Activated B cell treated with CpG ODN at 0.5 μM for 24 hours (primary cell): ENCODE measurements at regions not wholly inside any gene's neighbourhood (a gene's known extent, or its start where the extent isn't known, plus 50 kb on each side); places are given as distances from the start of the nearest gene placed in this dataset.

Source experiments
- ATAC-seq: fragments of 200-7000 bp; cut with Tn5 transposase; one replicate; pipeline ENCODE4 v1.10.0; 2021; ENCODE audit warnings: low read depth, mild to moderate bottlenecking, moderate library complexity
- CTCF ChIA-PET: fragments of 350-600 bp; sonication (Branson Sonifier 250); formaldehyde crosslinking; loops from one replicate; lab custom pipeline; 2021; ENCODE audit warnings: antibody characterized with exemption; lab: Charles Lee
- POLR2A ChIA-PET: fragments of 350-600 bp; sonication (Branson Sonifier 250); formaldehyde crosslinking; loops from one replicate; lab custom pipeline; 2021; ENCODE audit warnings: antibody characterized with exemption; lab: Charles Lee
- DNase-seq: peaks from one replicate; pipeline ENCODE4 v3.0.0; 2022
- H3K27ac Mint-ChIP-seq: one replicate; pipeline ENCODE4 v1.8.0; 2020; ENCODE audit warnings: mixed read lengths
- H3K27me3 Mint-ChIP-seq: one replicate; pipeline ENCODE4 v1.8.0; 2021; ENCODE audit warnings: mixed read lengths
- H3K36me3 Mint-ChIP-seq: one replicate; pipeline ENCODE4 v1.8.0; 2021; ENCODE audit warnings: low read depth, mixed read lengths
- H3K4me1 Mint-ChIP-seq: one replicate; pipeline ENCODE4 v1.8.0; 2021; ENCODE audit warnings: mixed read lengths
- H3K4me3 Mint-ChIP-seq: one replicate; pipeline ENCODE4 v1.8.0; 2020; ENCODE audit warnings: mild to moderate bottlenecking, mixed read lengths
- H3K9me3 Mint-ChIP-seq: one replicate; pipeline ENCODE4 v1.8.0; 2020; ENCODE audit warnings: mixed read lengths
- CTCF ChIP-seq: fragments of 200-600 bp; IDR thresholded peaks from one replicate; pipeline ENCODE4 v1.8.0; 2022; ENCODE audit warnings: antibody characterized with exemption, mild to moderate bottlenecking
- intact Hi-C: fragments of 100-400 bp; cut with micrococcal nuclease; formaldehyde crosslinking; loops from one replicate; pipeline ENCODE4 v1.15.1; 2024

GRCh38 chr3:162742159-162742717 is 1245.6 kb downstream of the OTOL1 start:
- no peaks in the 10 kb centered on the region for H3K36me3 Mint-ChIP-seq
- DNase-seq = no peak
- POLR2A ChIA-PET = no interaction called here
- no peak for TF ChIP-seq CTCF
- intact Hi-C loops = no loop called here
- no peak overlapping the region for H3K4me3 Mint-ChIP-seq
- no peak overlapping the region for H3K27ac Mint-ChIP-seq
- H3K27me3 Mint-ChIP-seq = no peaks in the 10 kb centered on the region
- CTCF ChIA-PET = no interaction called here
- no peak for ATAC-seq
- H3K4me1 Mint-ChIP-seq = no peaks in the 10 kb centered on the region
- no peaks in the 10 kb centered on the region for H3K9me3 Mint-ChIP-seq

GRCh38 chr3:162743091-162743490 is 1246.5 kb downstream of the OTOL1 start:
- intact Hi-C loops = no loop called here
- POLR2A ChIA-PET = no interaction called here
- TF ChIP-seq CTCF = no peak
- H3K36me3 Mint-ChIP-seq = no peaks in the 10 kb centered on the region
- H3K27ac Mint-ChIP-seq = no peak overlapping the region
- H3K4me3 Mint-ChIP-seq = no peak overlapping the region
- CTCF ChIA-PET = no interaction called here
- no peaks in the 10 kb centered on the region for H3K4me1 Mint-ChIP-seq
- DNase-seq = no peak
- ATAC-seq = no peak
- no peaks in the 10 kb centered on the region for H3K27me3 Mint-ChIP-seq
- no peaks in the 10 kb centered on the region for H3K9me3 Mint-ChIP-seq

GRCh38 chr3:162760789-162761188 is 1264.2 kb downstream of the OTOL1 start:
- CTCF ChIA-PET = no interaction called here
- Mint-ChIP-seq H3K9me3 (peaks cover 5% of the 10 kb centered on the region), H3K4me3 (no peak overlapping the region), H3K36me3 (no peaks in the 10 kb centered on the region), H3K27ac (no peak overlapping the region), H3K4me1 (no peaks in the 10 kb centered on the region), H3K27me3 (no peaks in the 10 kb centered on the region)
- POLR2A ChIA-PET = no interaction called here
- TF ChIP-seq CTCF = no peak
- ATAC-seq (no peak), DNase-seq (no peak)
- intact Hi-C loops = no loop called here

GRCh38 chr3:162764051-162764807 is 1267.6 kb downstream of the OTOL1 start:
- POLR2A ChIA-PET = no interaction called here
- Mint-ChIP-seq H3K4me3 (no peak overlapping the region), H3K9me3 (peaks cover 7% of the 10 kb centered on the region), H3K4me1 (no peaks in the 10 kb centered on the region), H3K27ac (no peak overlapping the region), H3K36me3 (no peaks in the 10 kb centered on the region), H3K27me3 (no peaks in the 10 kb centered on the region)
- intact Hi-C loops = no loop called here
- no peak for ATAC-seq
- CTCF ChIA-PET = no interaction called here
- DNase-seq = no peak
- no peak for TF ChIP-seq CTCF

- ATAC-seq (no peak), DNase-seq (no peak)
- ChIA-PET POLR2A (no interaction called here), CTCF (no interaction called here)
- no peak for TF ChIP-seq CTCF
- Mint-ChIP-seq H3K27ac (no peak overlapping the region), H3K36me3 (no peaks in the 10 kb centered on the region), H3K27me3 (no peaks in the 10 kb centered on the region), H3K4me3 (no peak overlapping the region), H3K4me1 (no peaks in the 10 kb centered on the region), H3K9me3 (peaks cover 7% of the 10 kb centered on the region)
- intact Hi-C loops = no loop called here
Measured at GRCh38 chr3:162764808-162765071, 1268.1 kb downstream of the OTOL1 start.
